GM12878 (cell line): ENCODE measurements at regions not wholly inside any gene's neighbourhood (a gene's known extent, or its start where the extent isn't known, plus 50 kb on each side); places are given as distances from the start of the nearest gene placed in this dataset.
A peak's percentile ranks its signal among the peaks of the same experiment; 100 is the strongest.

Experiments
- BMI1 ChIP-seq: fragments of 450-650 bp; IDR thresholded peaks from 2 replicates; pipeline ENCODE4 v1.6.1; 2016; ENCODE audit warnings: mild to moderate bottlenecking, moderate library complexity, borderline replicate concordance
- EZH2 ChIP-seq: IDR thresholded peaks from 2 replicates; pipeline ENCODE4 v1.6.1; 2012; ENCODE audit warnings: low read depth, mild to moderate bottlenecking, control low read depth, inconsistent platforms, low read length, borderline replicate concordance; ENCODE audit not compliant: control insufficient read depth
- NR2C2 ChIP-seq: IDR thresholded peaks from 2 replicates; pipeline ENCODE4 v1.6.1; 2011; ENCODE audit warnings: borderline replicate concordance, low read depth; ENCODE audit not compliant: control insufficient read depth, insufficient read length
- NR2F1 ChIP-seq: fragments of 450-650 bp; conservative IDR thresholded peaks from 2 replicates; pipeline ENCODE4 v1.6.1; 2017; ENCODE audit warnings: mild to moderate bottlenecking
- NRF1 ChIP-seq: conservative IDR thresholded peaks from 2 replicates; pipeline ENCODE4 v1.6.1; 2011; ENCODE audit warnings: mild to moderate bottlenecking, low read depth, low read length, improper control_type of control experiment
- POLR2AphosphoS5 ChIP-seq: IDR thresholded peaks from 2 replicates; pipeline ENCODE4 v1.6.1; 2011; ENCODE audit warnings: mild to moderate bottlenecking, low read length, inconsistent platforms
- SMAD5 ChIP-seq: IDR thresholded peaks from 2 replicates; pipeline ENCODE4 v1.6.1; 2016; ENCODE audit warnings: antibody characterized with exemption, low read depth
- SUZ12 ChIP-seq: fragments of 200-600 bp; sonication (generic); IDR thresholded peaks from one replicate; pipeline ENCODE4 v1.6.1; 2018; ENCODE audit warnings: antibody characterized with exemption, mild to moderate bottlenecking; ENCODE audit not compliant: unreplicated experiment
- TAF1 ChIP-seq: IDR thresholded peaks from 2 replicates; pipeline ENCODE4 v1.6.1; 2011; ENCODE audit warnings: mild to moderate bottlenecking, low read depth, low read length, borderline replicate concordance
- TARDBP ChIP-seq: IDR thresholded peaks from 2 replicates; pipeline ENCODE4 v1.6.1; 2016; ENCODE audit warnings: borderline replicate concordance
- TF ChIP-seq, protein P1 (sequence below): IDR thresholded peaks from 2 replicates; pipeline ENCODE4 v1.6.1; 2012; ENCODE audit warnings: low read depth, low read length, improper control_type of control experiment
- TF ChIP-seq, protein P2 (sequence below): fragments of 450-650 bp; IDR thresholded peaks from 2 replicates; pipeline ENCODE4 v1.6.1; 2017; ENCODE audit warnings: mild to moderate bottlenecking, low read depth, inconsistent platforms; ENCODE audit not compliant: poor library complexity, severe bottlenecking
- TF ChIP-seq, protein P3 (sequence below): IDR thresholded peaks from 2 replicates; pipeline ENCODE4 v1.6.1; 2011; ENCODE audit warnings: mild to moderate bottlenecking, low read depth, low read length, moderate library complexity; ENCODE audit not compliant: insufficient replicate concordance
- TF ChIP-seq, protein P4 (sequence below): fragments of 450-650 bp; formaldehyde crosslinking; IDR thresholded peaks from 2 replicates; pipeline ENCODE4 v1.4.0; 2020; ENCODE audit warnings: mild to moderate bottlenecking, moderate library complexity
- TF ChIP-seq, protein P5 (sequence below): fragments of 450-650 bp; IDR thresholded peaks from 2 replicates; pipeline ENCODE4 v1.6.1; 2017; ENCODE audit warnings: low read depth, mild to moderate bottlenecking, moderate library complexity
- TF ChIP-seq, protein P6 (sequence below): fragments of 150-350 bp; IDR thresholded peaks from 2 replicates; pipeline ENCODE4 v1.6.1; 2014; ENCODE audit warnings: mild to moderate bottlenecking, low read depth, low read length
- TF ChIP-seq, protein P7 (sequence below): fragments of 450-650 bp; IDR thresholded peaks from 2 replicates; pipeline ENCODE4 v1.6.1; 2017; ENCODE audit warnings: borderline replicate concordance

DNA sequence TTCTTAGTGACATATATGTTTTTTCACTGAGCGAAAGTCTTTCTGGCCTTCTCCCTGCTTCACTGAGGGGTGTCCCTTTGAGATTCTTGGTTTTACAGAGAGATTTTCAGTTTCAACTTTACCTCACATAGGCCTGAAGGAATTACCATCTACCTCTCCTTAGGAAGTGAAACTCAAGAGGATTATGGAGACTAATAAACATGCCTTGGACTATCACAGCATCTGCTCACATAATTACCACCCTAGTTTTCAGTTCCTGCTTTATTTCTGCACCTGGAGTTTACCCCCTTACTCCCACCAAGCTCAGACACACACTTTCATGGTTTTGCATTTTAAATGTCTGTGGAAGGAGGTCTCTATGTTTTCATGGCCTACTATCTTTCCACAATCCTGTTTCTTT, 118.3 kb upstream of the SCAF11 start (continued):
- TF ChIP-seq, protein P1, sequence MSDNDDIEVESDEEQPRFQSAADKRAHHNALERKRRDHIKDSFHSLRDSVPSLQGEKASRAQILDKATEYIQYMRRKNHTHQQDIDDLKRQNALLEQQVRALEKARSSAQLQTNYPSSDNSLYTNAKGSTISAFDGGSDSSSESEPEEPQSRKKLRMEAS: no peak
- TF ChIP-seq, protein P2, sequence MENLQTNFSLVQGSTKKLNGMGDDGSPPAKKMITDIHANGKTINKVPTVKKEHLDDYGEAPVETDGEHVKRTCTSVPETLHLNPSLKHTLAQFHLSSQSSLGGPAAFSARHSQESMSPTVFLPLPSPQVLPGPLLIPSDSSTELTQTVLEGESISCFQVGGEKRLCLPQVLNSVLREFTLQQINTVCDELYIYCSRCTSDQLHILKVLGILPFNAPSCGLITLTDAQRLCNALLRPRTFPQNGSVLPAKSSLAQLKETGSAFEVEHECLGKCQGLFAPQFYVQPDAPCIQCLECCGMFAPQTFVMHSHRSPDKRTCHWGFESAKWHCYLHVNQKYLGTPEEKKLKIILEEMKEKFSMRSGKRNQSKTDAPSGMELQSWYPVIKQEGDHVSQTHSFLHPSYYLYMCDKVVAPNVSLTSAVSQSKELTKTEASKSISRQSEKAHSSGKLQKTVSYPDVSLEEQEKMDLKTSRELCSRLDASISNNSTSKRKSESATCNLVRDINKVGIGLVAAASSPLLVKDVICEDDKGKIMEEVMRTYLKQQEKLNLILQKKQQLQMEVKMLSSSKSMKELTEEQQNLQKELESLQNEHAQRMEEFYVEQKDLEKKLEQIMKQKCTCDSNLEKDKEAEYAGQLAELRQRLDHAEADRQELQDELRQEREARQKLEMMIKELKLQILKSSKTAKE: peak; percentile 81
- TF ChIP-seq, protein P3, sequence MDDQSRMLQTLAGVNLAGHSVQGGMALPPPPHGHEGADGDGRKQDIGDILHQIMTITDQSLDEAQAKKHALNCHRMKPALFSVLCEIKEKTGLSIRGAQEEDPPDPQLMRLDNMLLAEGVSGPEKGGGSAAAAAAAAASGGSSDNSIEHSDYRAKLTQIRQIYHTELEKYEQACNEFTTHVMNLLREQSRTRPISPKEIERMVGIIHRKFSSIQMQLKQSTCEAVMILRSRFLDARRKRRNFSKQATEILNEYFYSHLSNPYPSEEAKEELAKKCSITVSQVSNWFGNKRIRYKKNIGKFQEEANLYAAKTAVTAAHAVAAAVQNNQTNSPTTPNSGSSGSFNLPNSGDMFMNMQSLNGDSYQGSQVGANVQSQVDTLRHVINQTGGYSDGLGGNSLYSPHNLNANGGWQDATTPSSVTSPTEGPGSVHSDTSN: no peak
- TF ChIP-seq, protein P4, sequence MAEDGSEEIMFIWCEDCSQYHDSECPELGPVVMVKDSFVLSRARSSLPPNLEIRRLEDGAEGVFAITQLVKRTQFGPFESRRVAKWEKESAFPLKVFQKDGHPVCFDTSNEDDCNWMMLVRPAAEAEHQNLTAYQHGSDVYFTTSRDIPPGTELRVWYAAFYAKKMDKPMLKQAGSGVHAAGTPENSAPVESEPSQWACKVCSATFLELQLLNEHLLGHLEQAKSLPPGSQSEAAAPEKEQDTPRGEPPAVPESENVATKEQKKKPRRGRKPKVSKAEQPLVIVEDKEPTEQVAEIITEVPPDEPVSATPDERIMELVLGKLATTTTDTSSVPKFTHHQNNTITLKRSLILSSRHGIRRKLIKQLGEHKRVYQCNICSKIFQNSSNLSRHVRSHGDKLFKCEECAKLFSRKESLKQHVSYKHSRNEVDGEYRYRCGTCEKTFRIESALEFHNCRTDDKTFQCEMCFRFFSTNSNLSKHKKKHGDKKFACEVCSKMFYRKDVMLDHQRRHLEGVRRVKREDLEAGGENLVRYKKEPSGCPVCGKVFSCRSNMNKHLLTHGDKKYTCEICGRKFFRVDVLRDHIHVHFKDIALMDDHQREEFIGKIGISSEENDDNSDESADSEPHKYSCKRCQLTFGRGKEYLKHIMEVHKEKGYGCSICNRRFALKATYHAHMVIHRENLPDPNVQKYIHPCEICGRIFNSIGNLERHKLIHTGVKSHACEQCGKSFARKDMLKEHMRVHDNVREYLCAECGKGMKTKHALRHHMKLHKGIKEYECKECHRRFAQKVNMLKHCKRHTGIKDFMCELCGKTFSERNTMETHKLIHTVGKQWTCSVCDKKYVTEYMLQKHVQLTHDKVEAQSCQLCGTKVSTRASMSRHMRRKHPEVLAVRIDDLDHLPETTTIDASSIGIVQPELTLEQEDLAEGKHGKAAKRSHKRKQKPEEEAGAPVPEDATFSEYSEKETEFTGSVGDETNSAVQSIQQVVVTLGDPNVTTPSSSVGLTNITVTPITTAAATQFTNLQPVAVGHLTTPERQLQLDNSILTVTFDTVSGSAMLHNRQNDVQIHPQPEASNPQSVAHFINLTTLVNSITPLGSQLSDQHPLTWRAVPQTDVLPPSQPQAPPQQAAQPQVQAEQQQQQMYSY (CRISPR knock-in tag): no peak
- TF ChIP-seq, protein P5, sequence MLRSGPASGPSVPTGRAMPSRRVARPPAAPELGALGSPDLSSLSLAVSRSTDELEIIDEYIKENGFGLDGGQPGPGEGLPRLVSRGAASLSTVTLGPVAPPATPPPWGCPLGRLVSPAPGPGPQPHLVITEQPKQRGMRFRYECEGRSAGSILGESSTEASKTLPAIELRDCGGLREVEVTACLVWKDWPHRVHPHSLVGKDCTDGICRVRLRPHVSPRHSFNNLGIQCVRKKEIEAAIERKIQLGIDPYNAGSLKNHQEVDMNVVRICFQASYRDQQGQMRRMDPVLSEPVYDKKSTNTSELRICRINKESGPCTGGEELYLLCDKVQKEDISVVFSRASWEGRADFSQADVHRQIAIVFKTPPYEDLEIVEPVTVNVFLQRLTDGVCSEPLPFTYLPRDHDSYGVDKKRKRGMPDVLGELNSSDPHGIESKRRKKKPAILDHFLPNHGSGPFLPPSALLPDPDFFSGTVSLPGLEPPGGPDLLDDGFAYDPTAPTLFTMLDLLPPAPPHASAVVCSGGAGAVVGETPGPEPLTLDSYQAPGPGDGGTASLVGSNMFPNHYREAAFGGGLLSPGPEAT: peak; percentile 91
- TF ChIP-seq NR2C2 (no peak), NR2F1 (no peak), POLR2AphosphoS5 (no peak), BMI1 (peak; percentile 85), TARDBP (peak; percentile 52; the same call in 1 of the 2 replicates), SUZ12 (no peak), TAF1 (no peak), EZH2 (no peak), NRF1 (no peak), SMAD5 (no peak)
- TF ChIP-seq, protein P6, sequence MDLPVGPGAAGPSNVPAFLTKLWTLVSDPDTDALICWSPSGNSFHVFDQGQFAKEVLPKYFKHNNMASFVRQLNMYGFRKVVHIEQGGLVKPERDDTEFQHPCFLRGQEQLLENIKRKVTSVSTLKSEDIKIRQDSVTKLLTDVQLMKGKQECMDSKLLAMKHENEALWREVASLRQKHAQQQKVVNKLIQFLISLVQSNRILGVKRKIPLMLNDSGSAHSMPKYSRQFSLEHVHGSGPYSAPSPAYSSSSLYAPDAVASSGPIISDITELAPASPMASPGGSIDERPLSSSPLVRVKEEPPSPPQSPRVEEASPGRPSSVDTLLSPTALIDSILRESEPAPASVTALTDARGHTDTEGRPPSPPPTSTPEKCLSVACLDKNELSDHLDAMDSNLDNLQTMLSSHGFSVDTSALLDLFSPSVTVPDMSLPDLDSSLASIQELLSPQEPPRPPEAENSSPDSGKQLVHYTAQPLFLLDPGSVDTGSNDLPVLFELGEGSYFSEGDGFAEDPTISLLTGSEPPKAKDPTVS: no peak
- TF ChIP-seq, protein P7, sequence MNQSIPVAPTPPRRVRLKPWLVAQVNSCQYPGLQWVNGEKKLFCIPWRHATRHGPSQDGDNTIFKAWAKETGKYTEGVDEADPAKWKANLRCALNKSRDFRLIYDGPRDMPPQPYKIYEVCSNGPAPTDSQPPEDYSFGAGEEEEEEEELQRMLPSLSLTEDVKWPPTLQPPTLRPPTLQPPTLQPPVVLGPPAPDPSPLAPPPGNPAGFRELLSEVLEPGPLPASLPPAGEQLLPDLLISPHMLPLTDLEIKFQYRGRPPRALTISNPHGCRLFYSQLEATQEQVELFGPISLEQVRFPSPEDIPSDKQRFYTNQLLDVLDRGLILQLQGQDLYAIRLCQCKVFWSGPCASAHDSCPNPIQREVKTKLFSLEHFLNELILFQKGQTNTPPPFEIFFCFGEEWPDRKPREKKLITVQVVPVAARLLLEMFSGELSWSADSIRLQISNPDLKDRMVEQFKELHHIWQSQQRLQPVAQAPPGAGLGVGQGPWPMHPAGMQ: no peak
